ENCODE measurements at regions not wholly inside any gene's neighbourhood (a gene's known extent, or its start where the extent isn't known, plus 50 kb on each side); places are given as distances from the start of the nearest gene placed in this dataset.

GRCh38 chr5:71883742-71884103 is 164.6 kb downstream of the CARTPT start:
- Histone ChIP-seq H3K9me3 (no peaks in the 10 kb centered on the region), H3K36me3 (no peaks in the 10 kb centered on the region), H3K27me3 (no peaks in the 10 kb centered on the region), H3K27ac (no peak overlapping the region), H3K4me1 (no peaks in the 10 kb centered on the region), H3K4me3 (replicated peaks in 1 of 3) (no peak overlapping the region)
- intact Hi-C loops (cut with DNase I) = no loop called here
- no peak for DNase-seq
- no peak for TF ChIP-seq CTCF (IDR thresholded peaks at IDR 0.05)
- TF ChIP-seq POLR2A (IDR thresholded peaks at IDR 0.05) = no peak
- WGBS, 2 donors = 67 to 74% methylated on average over 2 of the region's 2 CpGs

GRCh38 chr5:71884926-71885325 is 165.9 kb downstream of the CARTPT start:
- TF ChIP-seq POLR2A (IDR thresholded peaks at IDR 0.05) (no peak), CTCF (IDR thresholded peaks at IDR 0.05) (no peak)
- H3K4me1 ChIP-seq = no peaks in the 10 kb centered on the region
- no peaks in the 10 kb centered on the region for H3K9me3 ChIP-seq
- no peak overlapping the region for H3K27ac ChIP-seq
- H3K4me3 ChIP-seq (replicated peaks in 1 of 3) = no peak overlapping the region
- DNase-seq = no peak
- H3K36me3 ChIP-seq = no peaks in the 10 kb centered on the region
- H3K27me3 ChIP-seq = no peaks in the 10 kb centered on the region
- intact Hi-C loops (cut with DNase I) = no loop called here

- TF ChIP-seq POLR2A (IDR thresholded peaks at IDR 0.05) = no peak
- no peak for TF ChIP-seq CTCF (IDR thresholded peaks at IDR 0.05)
- WGBS, 2 donors = 75 to 83% methylated on average over 2 of the region's 2 CpGs
Observed at GRCh38 chr5:71886406-71886805, 167.3 kb downstream of the CARTPT start.

GRCh38 chr5:71887680-71888079 is 168.6 kb downstream of the CARTPT start:
- intact Hi-C loops (cut with DNase I) = no loop called here
- TF ChIP-seq CTCF (IDR thresholded peaks at IDR 0.05) (no peak), POLR2A (IDR thresholded peaks at IDR 0.05) (no peak)
- Histone ChIP-seq H3K4me1 (peaks cover 4 to 6% of the 10 kb centered on the region in 2 donors), H3K36me3 (no peaks in the 10 kb centered on the region), H3K4me3 (replicated peaks in 1 of 3) (no peak overlapping the region), H3K9me3 (no peaks in the 10 kb centered on the region), H3K27ac (no peak overlapping the region), H3K27me3 (no peaks in the 10 kb centered on the region)
- DNase-seq = no peak
- WGBS, 2 donors = 83 to 86% methylated on average over 2 of the region's 2 CpGs

More at GRCh38 chr5:71886406-71886805, 167.3 kb downstream of the CARTPT start:
- intact Hi-C loops (cut with DNase I) = no loop called here
- Histone ChIP-seq H3K27ac (no peak overlapping the region), H3K36me3 (no peaks in the 10 kb centered on the region), H3K4me3 (replicated peaks in 1 of 3) (no peak overlapping the region), H3K27me3 (no peaks in the 10 kb centered on the region), H3K4me1 (no peaks in the 10 kb centered on the region), H3K9me3 (no peaks in the 10 kb centered on the region)
- DNase-seq = no peak

- TF ChIP-seq POLR2A (IDR thresholded peaks at IDR 0.05) (no peak), CTCF (IDR thresholded peaks at IDR 0.05) (no peak)
- no peak overlapping the region for H3K27ac ChIP-seq
- no peaks in the 10 kb centered on the region for H3K27me3 ChIP-seq
- peaks cover 6 to 11% of the 10 kb centered on the region in 2 donors for H3K4me1 ChIP-seq
- H3K4me3 ChIP-seq (replicated peaks in 1 of 3) = no peak overlapping the region
- intact Hi-C loops (cut with DNase I) = no loop called here
- WGBS, 2 donors = 100% methylated on average over 1 of the region's 1 CpG
- no peak for DNase-seq
- no peaks in the 10 kb centered on the region for H3K9me3 ChIP-seq
- H3K36me3 ChIP-seq = no peaks in the 10 kb centered on the region
Observed at GRCh38 chr5:71891406-71891805, 172.3 kb downstream of the CARTPT start.

All from thyroid gland (tissue), 4 donors.